ENCODE measurements at regions not wholly inside any gene's neighbourhood (a gene's known extent, or its start where the extent isn't known, plus 50 kb on each side); places are given as distances from the start of the nearest gene placed in this dataset.
"Not testable (repeated sequence)": the region's sequence is repeated elsewhere in the genome, so short reads cannot be mapped to it uniquely, and the experiment has no call there.

GRCh38 chr14:106764968-106765369 lies 1238.6 kb downstream of the TMEM121 start:
- H3K4me3 ChIP-seq (ENCODE audit: low read depth, low read length); DNase-seq; H3K36me3 ChIP-seq; H3K27ac ChIP-seq; H3K9me3 ChIP-seq (ENCODE audit: severe bottlenecking): not testable (repeated sequence)
- H3K27me3 ChIP-seq (ENCODE audit: insufficient read depth, low read depth, severe bottlenecking): peaks cover 12% of the 10 kb centered on the region

GRCh38 chr14:106766145-106766544 lies 1239.8 kb downstream of the TMEM121 start:
- Histone ChIP-seq H3K27me3 (ENCODE audit: insufficient read depth, low read depth, severe bottlenecking) (peaks cover 12% of the 10 kb centered on the region), H3K36me3 (no peaks in the 10 kb centered on the region), H3K4me3 (ENCODE audit: low read depth, low read length) (no peak overlapping the region), H3K9me3 (ENCODE audit: severe bottlenecking) (no peaks in the 10 kb centered on the region), H3K27ac (no peak overlapping the region)
- no peak for TF ChIP-seq CTCF (IDR thresholded peaks at IDR 0.05; ENCODE audit: low read depth, low read length)
- no peak for DNase-seq

- H3K9me3 ChIP-seq (ENCODE audit: severe bottlenecking); H3K27ac ChIP-seq; H3K4me3 ChIP-seq (ENCODE audit: low read depth, low read length); H3K36me3 ChIP-seq; DNase-seq: not testable (repeated sequence)
- peaks cover 12% of the 10 kb centered on the region for H3K27me3 ChIP-seq (ENCODE audit: insufficient read depth, low read depth, severe bottlenecking)
- TF ChIP-seq CTCF (IDR thresholded peaks at IDR 0.05; ENCODE audit: low read depth, low read length): peak; percentile 23; the same call in 1 of the 2 replicates
Observed at GRCh38 chr14:106766551-106767277, 1240.3 kb downstream of the TMEM121 start.

GRCh38 chr14:106768230-106768629 lies 1241.8 kb downstream of the TMEM121 start:
- peaks cover 12% of the 10 kb centered on the region for H3K27me3 ChIP-seq (ENCODE audit: insufficient read depth, low read depth, severe bottlenecking)
- H3K27ac ChIP-seq: not testable (repeated sequence)

GRCh38 chr14:106768972-106769700 lies 1242.8 kb downstream of the TMEM121 start:
- not testable (repeated sequence) for H3K27ac ChIP-seq; H3K36me3 ChIP-seq; H3K4me3 ChIP-seq (ENCODE audit: low read depth, low read length); DNase-seq; H3K9me3 ChIP-seq (ENCODE audit: severe bottlenecking)
- H3K27me3 ChIP-seq (ENCODE audit: insufficient read depth, low read depth, severe bottlenecking): peaks cover 12% of the 10 kb centered on the region

More at GRCh38 chr14:106768230-106768629, 1241.8 kb downstream of the TMEM121 start:
- not testable (repeated sequence) for H3K4me3 ChIP-seq (ENCODE audit: low read depth, low read length); DNase-seq; H3K36me3 ChIP-seq; H3K9me3 ChIP-seq (ENCODE audit: severe bottlenecking)

- not testable (repeated sequence) for H3K9me3 ChIP-seq (ENCODE audit: severe bottlenecking); DNase-seq; H3K4me3 ChIP-seq (ENCODE audit: low read depth, low read length); H3K27ac ChIP-seq; H3K36me3 ChIP-seq
- peaks cover 13% of the 10 kb centered on the region for H3K27me3 ChIP-seq (ENCODE audit: insufficient read depth, low read depth, severe bottlenecking)
Observed at GRCh38 chr14:106770158-106770672, 1243.8 kb downstream of the TMEM121 start.

- H3K9me3 ChIP-seq (ENCODE audit: severe bottlenecking); H3K36me3 ChIP-seq; H3K4me3 ChIP-seq (ENCODE audit: low read depth, low read length); H3K27ac ChIP-seq: not testable (repeated sequence)
- DNase-seq: peak; percentile 52
- peaks cover 35% of the 10 kb centered on the region for H3K27me3 ChIP-seq (ENCODE audit: insufficient read depth, low read depth, severe bottlenecking)
- TF ChIP-seq CTCF (IDR thresholded peaks at IDR 0.05; ENCODE audit: low read depth, low read length): peak; percentile 70
Observed at GRCh38 chr14:106774889-106775480, 1248.6 kb downstream of the TMEM121 start.
